HEK293 (cell line): ENCODE measurements at regions not wholly inside any gene's neighbourhood (a gene's known extent, or its start where the extent isn't known, plus 50 kb on each side); places are given as distances from the start of the nearest gene placed in this dataset.
A peak's percentile ranks its signal among the peaks of the same experiment; 100 is the strongest.

Source experiments
- CTCF ChIA-PET: fragments of 350-600 bp; formaldehyde crosslinking; extraction: SDS; loops from one replicate; lab custom pipeline; 2021; ENCODE audit warnings: antibody characterized with exemption; lab: Yijun Ruan, JAX
- POLR2A ChIA-PET: fragments of 300-600 bp; formaldehyde crosslinking; extraction: SDS; loops from one replicate; lab custom pipeline; 2020; ENCODE audit warnings: antibody characterized with exemption, inconsistent platforms; lab: Yijun Ruan, JAX
- H3K27ac ChIP-seq: fragments of 200-500 bp; sonication (Bioruptor generic); 2 replicates; pipeline ENCODE4 v1.5.1; 2014; ENCODE audit warnings: low read depth, low read length, control low read depth, inconsistent platforms; ENCODE audit errors: extremely low read depth
- H3K36me3 ChIP-seq, 2 experiments: fragments of 200-500 bp in 1 of 2; sonication (Bioruptor generic) in 1 of 2; 1 replicate in 1 of 2; 2 replicates in 1 of 2; pipeline ENCODE4 v1.5.1; 2014 to 2017; ENCODE audit warnings: inconsistent platforms in 2 of 2, low read length in 2 of 2; ENCODE audit not compliant: control insufficient read depth in 2 of 2, insufficient read depth in 1 of 2
- H3K4me1 ChIP-seq: fragments of 200-500 bp; sonication (Bioruptor generic); 2 replicates; pipeline ENCODE4 v1.5.1; 2014; ENCODE audit warnings: mild to moderate bottlenecking, low read length, inconsistent platforms; ENCODE audit not compliant: control insufficient read depth, insufficient read depth
- H3K4me3 ChIP-seq: 2 replicates; pipeline ENCODE4 v1.5.1; 2011; ENCODE audit warnings: low read depth, mild to moderate bottlenecking, control low read depth, low read length, moderate library complexity
- H3K9me3 ChIP-seq: fragments of 200-500 bp; sonication (Bioruptor generic); 2 replicates; pipeline ENCODE4 v1.5.1; 2014; ENCODE audit warnings: low read depth, low read length, inconsistent platforms; ENCODE audit not compliant: control insufficient read depth, insufficient read depth
- HOXA7 ChIP-seq: sonication (generic); formaldehyde crosslinking; IDR thresholded peaks from 2 replicates; pipeline ENCODE4 v1.8.1; 2022; ENCODE audit warnings: missing genetic modification reagents, borderline replicate concordance
- SETDB1 ChIP-seq: IDR thresholded peaks from one replicate; pipeline ENCODE4 v1.6.1; 2017; ENCODE audit warnings: mild to moderate bottlenecking, low read length, moderate library complexity, mixed read lengths; ENCODE audit not compliant: insufficient read length
- TCF7L2 ChIP-seq: IDR thresholded peaks from 2 replicates; pipeline ENCODE4 v1.6.1; 2011; ENCODE audit warnings: low read depth, mild to moderate bottlenecking, inconsistent platforms, low read length, moderate library complexity, borderline replicate concordance
- TRIM28 ChIP-seq: IDR thresholded peaks from 2 replicates; pipeline ENCODE4 v1.6.1; 2011; ENCODE audit warnings: low read length, control low read depth, borderline replicate concordance
- ZBTB21 ChIP-seq: fragments of 450-650 bp; formaldehyde crosslinking; IDR thresholded peaks from 2 replicates; pipeline ENCODE4 v1.5.1; 2017; ENCODE audit warnings: missing biosample characterization, missing genetic modification characterization
- ZNF121 ChIP-seq: fragments of 450-650 bp; formaldehyde crosslinking; IDR thresholded peaks from 2 replicates; pipeline ENCODE4 v1.5.1; 2016; ENCODE audit warnings: missing biosample characterization, missing genetic modification characterization
- ZNF266 ChIP-seq: fragments of 450-650 bp; formaldehyde crosslinking; IDR thresholded peaks from 2 replicates; pipeline ENCODE4 v1.5.1; 2016; ENCODE audit warnings: missing biosample characterization, missing genetic modification characterization, low read depth
- ZNF335 ChIP-seq: fragments of 450-650 bp; formaldehyde crosslinking; conservative IDR thresholded peaks from 2 replicates; pipeline ENCODE4 v1.5.1; 2016; ENCODE audit warnings: missing biosample characterization, missing genetic modification characterization
- ZNF354C ChIP-seq: fragments of 450-650 bp; formaldehyde crosslinking; IDR thresholded peaks from 2 replicates; pipeline ENCODE4 v1.5.1; 2016; ENCODE audit warnings: missing biosample characterization, missing genetic modification characterization, low read depth, borderline replicate concordance
- ZNF518A ChIP-seq: fragments of 450-650 bp; formaldehyde crosslinking; conservative IDR thresholded peaks from 2 replicates; pipeline ENCODE4 v1.5.1; 2016; ENCODE audit warnings: low read depth, missing biosample characterization, missing genetic modification characterization
- ZNF544 ChIP-seq: fragments of 450-650 bp; formaldehyde crosslinking; IDR thresholded peaks from 2 replicates; pipeline ENCODE4 v1.5.0; 2017; ENCODE audit warnings: missing biosample characterization, missing genetic modification characterization
- ZNF623 ChIP-seq: fragments of 450-650 bp; formaldehyde crosslinking; IDR thresholded peaks from 2 replicates; pipeline ENCODE4 v1.5.1; 2016; ENCODE audit warnings: missing biosample characterization, missing genetic modification characterization
- ZNF658 ChIP-seq: fragments of 450-650 bp; formaldehyde crosslinking; IDR thresholded peaks from 2 replicates; pipeline ENCODE4; 2016; ENCODE audit warnings: missing biosample characterization, missing genetic modification characterization
- ZNF677 ChIP-seq: fragments of 450-650 bp; IDR thresholded peaks from 2 replicates; pipeline ENCODE4 v1.5.0; 2018; ENCODE audit warnings: missing biosample characterization, mild to moderate bottlenecking, missing genetic modification characterization, moderate library complexity
- ZNF785 ChIP-seq: fragments of 450-650 bp; formaldehyde crosslinking; IDR thresholded peaks from 2 replicates; pipeline ENCODE4 v1.5.1; 2016; ENCODE audit warnings: missing biosample characterization, missing genetic modification characterization
- ZNF791 ChIP-seq: fragments of 450-650 bp; formaldehyde crosslinking; IDR thresholded peaks from 2 replicates; pipeline ENCODE4 v1.5.1; 2016; ENCODE audit warnings: missing biosample characterization, missing genetic modification characterization
- ZNF837 ChIP-seq: fragments of 450-650 bp; formaldehyde crosslinking; IDR thresholded peaks from 2 replicates; pipeline ENCODE4 v1.5.1; 2016; ENCODE audit warnings: missing biosample characterization, missing genetic modification characterization
- ZSCAN4 ChIP-seq: fragments of 450-650 bp; formaldehyde crosslinking; IDR thresholded peaks from 2 replicates; pipeline ENCODE4 v1.5.1; 2017; ENCODE audit warnings: missing biosample characterization, missing genetic modification characterization
- ZXDB ChIP-seq: fragments of 450-650 bp; formaldehyde crosslinking; IDR thresholded peaks from 2 replicates; pipeline ENCODE4 v1.5.1; 2016; ENCODE audit warnings: missing biosample characterization, missing genetic modification characterization
- TF ChIP-seq, protein P1 (sequence below): fragments of 450-650 bp; formaldehyde crosslinking; IDR thresholded peaks from 2 replicates; pipeline ENCODE4 v1.5.1; 2017; ENCODE audit warnings: missing biosample characterization, missing genetic modification characterization

DNA sequence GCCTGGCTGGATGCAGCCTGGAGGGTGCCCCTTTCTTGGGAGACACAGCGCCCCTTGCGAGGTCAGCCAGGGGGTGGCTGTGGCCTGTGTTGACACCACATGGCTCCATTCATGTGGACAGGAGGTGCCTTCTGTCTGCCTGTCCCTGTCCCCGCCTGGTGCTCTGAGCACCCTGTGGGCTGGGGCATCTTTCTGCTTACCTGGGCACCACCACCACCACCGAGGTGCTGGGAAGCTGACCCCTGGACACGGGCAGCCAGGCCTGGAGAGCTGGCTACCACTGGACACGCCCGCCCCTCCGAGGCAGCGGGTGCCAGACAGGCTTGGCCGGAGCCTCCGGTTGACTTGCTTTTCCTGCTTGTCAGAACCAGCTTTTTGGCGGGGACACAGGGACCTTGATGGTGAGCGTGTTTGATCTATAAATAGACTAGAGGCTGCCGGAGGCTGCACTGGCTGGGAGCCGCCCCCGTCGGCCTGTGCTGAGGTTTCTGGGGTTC, 121.3 kb upstream of the GSE1 start:
- POLR2A ChIA-PET, result no interaction called here
- Histone ChIP-seq H3K36me3 (no peaks in the 10 kb centered on the region), H3K4me3 (no peak overlapping the region), H3K4me1 (no peaks in the 10 kb centered on the region), H3K9me3 (no peaks in the 10 kb centered on the region), H3K27ac (no peak overlapping the region)
- TF ChIP-seq ZNF677, result no peak
- no peak for TF ChIP-seq ZSCAN4 (tag by site-specific recombination)
- no peak for TF ChIP-seq ZNF837 (tag by site-specific recombination)
- TF ChIP-seq ZNF544 (tag by site-specific recombination), result no peak
- CTCF ChIA-PET, result interaction anchor here (0.7 to 2.6 kb wide), 12 partner anchors 11 to 671 kb away, joined by 3 to 12 read pairs (median 3); no protein-coding TSS in a partner anchor

DNA sequence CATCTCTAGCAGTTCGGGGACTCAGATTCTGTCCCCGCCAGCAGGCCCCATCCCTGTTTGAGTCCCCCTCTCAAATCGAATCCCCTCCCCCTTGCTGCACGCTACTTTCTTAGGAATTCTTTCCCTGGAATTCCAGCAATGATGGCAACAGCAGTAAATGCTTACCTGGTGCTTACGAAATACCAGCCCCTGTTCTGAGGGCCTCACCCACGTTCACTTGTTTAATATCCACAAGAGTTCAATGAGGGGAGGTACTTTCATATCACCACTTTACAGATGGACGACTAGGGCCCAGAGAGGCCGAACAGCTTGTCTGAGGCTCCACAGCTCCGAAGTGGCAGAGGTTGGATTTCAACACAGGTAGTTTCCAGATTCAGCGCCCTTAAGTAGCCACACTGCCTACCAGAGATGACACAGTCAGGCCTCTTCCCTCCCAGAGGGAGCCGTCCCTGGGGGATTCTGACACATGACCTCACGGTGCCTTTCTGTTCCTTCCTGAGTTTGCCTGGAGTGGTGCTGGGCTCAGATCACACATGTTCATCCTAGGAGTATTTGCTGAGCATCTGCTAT, 120.7 kb upstream of the GSE1 start:
- TF ChIP-seq ZNF623 (no peak), TCF7L2 (no peak), TRIM28 (no peak), ZNF335 (tag by site-specific recombination) (no peak)
- no peak overlapping the region for H3K4me3 ChIP-seq
- no peak overlapping the region for H3K27ac ChIP-seq
- no peaks in the 10 kb centered on the region for H3K36me3 ChIP-seq
- H3K9me3 ChIP-seq, result no peaks in the 10 kb centered on the region
- CTCF ChIA-PET, result interaction anchor here (0.7 to 2.6 kb wide), 5 partner anchors 20 to 670 kb away, joined by 3 to 12 read pairs (median 3); no protein-coding TSS in a partner anchor
- H3K4me1 ChIP-seq, result no peaks in the 10 kb centered on the region
- POLR2A ChIA-PET, result no interaction called here

- Histone ChIP-seq H3K4me1 (no peaks in the 10 kb centered on the region), H3K27ac (no peak overlapping the region), H3K9me3 (no peaks in the 10 kb centered on the region), H3K36me3 (no peaks in the 10 kb centered on the region), H3K4me3 (no peak overlapping the region)
- TF ChIP-seq ZNF266 (tag by site-specific recombination) (no peak), ZNF121 (tag by site-specific recombination) (peak; percentile 83)
- ChIA-PET CTCF (interaction anchor here (0.6 kb wide), 2 partner anchors 43 to 122 kb away, joined by 3 to 4 read pairs; no protein-coding TSS in a partner anchor), POLR2A (no interaction called here)
Measured at GRCh38 chr16:85494315-85494714, 118.8 kb upstream of the GSE1 start.

- H3K36me3 ChIP-seq, result no peaks in the 10 kb centered on the region
- no peak overlapping the region for H3K4me3 ChIP-seq
- H3K4me1 ChIP-seq, result no peaks in the 10 kb centered on the region
- no peak overlapping the region for H3K27ac ChIP-seq
- POLR2A ChIA-PET, result no interaction called here
- H3K9me3 ChIP-seq, result no peaks in the 10 kb centered on the region
- CTCF ChIA-PET, result interaction anchor here (0.6 to 0.9 kb wide), 2 partner anchors 44 to 63 kb away, joined by 4 read pairs; no protein-coding TSS in a partner anchor
- TF ChIP-seq ZBTB21 (peak; percentile 68), ZNF354C (0 out of 2 replicates have a peak, but pooled peaks have one; percentile 21), ZNF658 (tag by site-specific recombination) (no peak), ZNF518A (peak; percentile 97), ZXDB (tag by site-specific recombination) (peak; percentile 85), SETDB1 (no peak), ZNF791 (tag by site-specific recombination) (peak; percentile 79), ZNF785 (tag by site-specific recombination) (no peak), ZNF623 (peak; percentile 87), HOXA7 (CRISPR knock-in tag) (no peak)
- TF ChIP-seq, protein P1, sequence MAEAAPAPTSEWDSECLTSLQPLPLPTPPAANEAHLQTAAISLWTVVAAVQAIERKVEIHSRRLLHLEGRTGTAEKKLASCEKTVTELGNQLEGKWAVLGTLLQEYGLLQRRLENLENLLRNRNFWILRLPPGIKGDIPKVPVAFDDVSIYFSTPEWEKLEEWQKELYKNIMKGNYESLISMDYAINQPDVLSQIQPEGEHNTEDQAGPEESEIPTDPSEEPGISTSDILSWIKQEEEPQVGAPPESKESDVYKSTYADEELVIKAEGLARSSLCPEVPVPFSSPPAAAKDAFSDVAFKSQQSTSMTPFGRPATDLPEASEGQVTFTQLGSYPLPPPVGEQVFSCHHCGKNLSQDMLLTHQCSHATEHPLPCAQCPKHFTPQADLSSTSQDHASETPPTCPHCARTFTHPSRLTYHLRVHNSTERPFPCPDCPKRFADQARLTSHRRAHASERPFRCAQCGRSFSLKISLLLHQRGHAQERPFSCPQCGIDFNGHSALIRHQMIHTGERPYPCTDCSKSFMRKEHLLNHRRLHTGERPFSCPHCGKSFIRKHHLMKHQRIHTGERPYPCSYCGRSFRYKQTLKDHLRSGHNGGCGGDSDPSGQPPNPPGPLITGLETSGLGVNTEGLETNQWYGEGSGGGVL (tag by site-specific recombination), result no peak
Measured at GRCh38 chr16:85495259-85495658, 117.9 kb upstream of the GSE1 start.
